ENCODE measurements at regions not wholly inside any gene's neighbourhood (a gene's known extent, or its start where the extent isn't known, plus 50 kb on each side); places are given as distances from the start of the nearest gene placed in this dataset.
A peak's percentile ranks its signal among the peaks of the same experiment; 100 is the strongest.

DNA sequence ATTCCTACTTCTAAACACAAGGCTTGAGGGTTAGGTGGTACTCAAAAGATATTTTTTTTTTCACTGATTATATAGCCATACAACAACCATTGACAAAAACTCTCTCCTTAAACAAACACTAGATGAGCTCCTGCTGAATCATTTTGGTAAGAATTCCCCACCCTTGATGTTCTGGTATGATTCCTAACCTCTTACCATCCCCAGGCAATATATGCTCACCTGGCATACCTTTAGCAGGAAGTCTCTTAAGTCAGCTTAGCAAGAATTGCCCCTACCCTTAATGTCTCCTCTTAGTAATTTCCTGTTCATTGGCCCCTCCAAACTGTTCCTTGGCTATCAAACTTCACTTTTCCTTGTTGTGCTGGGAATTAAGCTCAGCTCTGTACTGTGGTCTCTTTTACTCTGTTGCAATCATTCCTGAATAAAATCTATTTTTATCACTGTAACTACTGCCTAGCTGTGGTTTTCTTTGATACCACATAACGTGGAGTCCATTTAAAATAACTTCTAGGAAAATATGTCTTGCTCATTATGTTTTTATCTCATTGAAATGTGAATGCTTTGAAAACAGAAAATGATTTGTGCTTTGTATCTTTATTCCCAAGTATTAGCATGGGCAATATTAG is 712.6 kb downstream of the SLC16A7 start:
- no peaks in the 10 kb centered on the region for H4K20me1 ChIP-seq (ENCODE audit: control insufficient read depth, extremely low read depth, insufficient read depth, low read length)
- no peaks in the 10 kb centered on the region for H3K79me2 ChIP-seq (ENCODE audit: control insufficient read depth, insufficient read depth, low read length)
- dilution Hi-C loops (cut with MboI; ENCODE audit: extremely low pct_ligation_motif_present, low sequenced_read_pairs): no loop called here
- TF ChIP-seq EZH2 (IDR thresholded peaks at IDR 0.05; ENCODE audit: low read length): no peak
- no peak for TF ChIP-seq CTCF (optimal IDR thresholded peaks at IDR 0.05 in 1 of 3, IDR thresholded peaks at IDR 0.05 in 1 of 3, conservative IDR thresholded peaks at IDR 0.05 in 1 of 3; ENCODE audit: extremely low read depth in 1 of 3, insufficient read depth in 2 of 3, low read length in 3 of 3)
- peak overlapping the region; percentile 54 for H3K4me2 ChIP-seq (ENCODE audit: control insufficient read depth, extremely low read depth, insufficient read depth, low read depth, low read length)
- H3K4me1 ChIP-seq (ENCODE audit: control insufficient read depth, extremely low read depth, insufficient read depth, low read length): peaks cover 34% of the 10 kb centered on the region
- DNase-seq (ENCODE audit: low read depth, low spot score) (peak; percentile 41), FAIRE-seq (peak; percentile 89)
- H3K36me3 ChIP-seq (ENCODE audit: control insufficient read depth in 2 of 2, extremely low read depth in 1 of 2, insufficient read depth in 2 of 2, low read length in 2 of 2): no peaks in the 10 kb centered on the region
- no peak overlapping the region for H3K9ac ChIP-seq (ENCODE audit: control insufficient read depth, extremely low read depth, insufficient read depth, low read length)
- H3K27me3 ChIP-seq (ENCODE audit: control insufficient read depth, extremely low read depth, insufficient read depth, low read length): no peaks in the 10 kb centered on the region
- peak overlapping the region; percentile 35 for H2AFZ ChIP-seq (ENCODE audit: control insufficient read depth, low read length)
- no peaks in the 10 kb centered on the region for H3K9me3 ChIP-seq (ENCODE audit: control insufficient read depth, low read depth, low read length)
- H3K27ac ChIP-seq (ENCODE audit: control insufficient read depth, insufficient read depth, low read length): peak overlapping the region; percentile 56
- peak overlapping the region in 1 of 3 experiments; percentile 26 for H3K4me3 ChIP-seq (ENCODE audit: control insufficient read depth in 2 of 3, extremely low read depth in 1 of 3, insufficient read depth in 2 of 3, low read depth in 1 of 3, low read length in 3 of 3)
- no peaks in the 10 kb centered on the region for H3K9me1 ChIP-seq (ENCODE audit: control insufficient read depth, extremely low read depth, insufficient read depth, low read length)

GRCh38 chr12:60311940-60312339 is 716.1 kb downstream of the SLC16A7 start:
- no peak overlapping the region for H3K4me3 ChIP-seq (ENCODE audit: control insufficient read depth in 2 of 3, extremely low read depth in 1 of 3, insufficient read depth in 2 of 3, low read depth in 1 of 3, low read length in 3 of 3)
- DNase-seq (ENCODE audit: low read depth, low spot score) (no peak), FAIRE-seq (peak; percentile 69)
- no peaks in the 10 kb centered on the region for H3K36me3 ChIP-seq (ENCODE audit: control insufficient read depth in 2 of 2, extremely low read depth in 1 of 2, insufficient read depth in 2 of 2, low read length in 2 of 2)
- dilution Hi-C loops (cut with MboI; ENCODE audit: extremely low pct_ligation_motif_present, low sequenced_read_pairs): no loop called here
- no peaks in the 10 kb centered on the region for H3K9me1 ChIP-seq (ENCODE audit: control insufficient read depth, extremely low read depth, insufficient read depth, low read length)
- H3K9ac ChIP-seq (ENCODE audit: control insufficient read depth, extremely low read depth, insufficient read depth, low read length): no peak overlapping the region
- TF ChIP-seq CTCF (optimal IDR thresholded peaks at IDR 0.05 in 1 of 3, IDR thresholded peaks at IDR 0.05 in 1 of 3, conservative IDR thresholded peaks at IDR 0.05 in 1 of 3; ENCODE audit: extremely low read depth in 1 of 3, insufficient read depth in 2 of 3, low read length in 3 of 3) (no peak), EZH2 (IDR thresholded peaks at IDR 0.05; ENCODE audit: low read length) (no peak)
- no peaks in the 10 kb centered on the region for H3K79me2 ChIP-seq (ENCODE audit: control insufficient read depth, insufficient read depth, low read length)
- peaks cover 34% of the 10 kb centered on the region for H3K4me1 ChIP-seq (ENCODE audit: control insufficient read depth, extremely low read depth, insufficient read depth, low read length)
- no peaks in the 10 kb centered on the region for H4K20me1 ChIP-seq (ENCODE audit: control insufficient read depth, extremely low read depth, insufficient read depth, low read length)
- H2AFZ ChIP-seq (ENCODE audit: control insufficient read depth, low read length): peak overlapping the region; percentile 96
- peak overlapping the region; percentile 55 for H3K4me2 ChIP-seq (ENCODE audit: control insufficient read depth, extremely low read depth, insufficient read depth, low read depth, low read length)
- H3K27ac ChIP-seq (ENCODE audit: control insufficient read depth, insufficient read depth, low read length): no peak overlapping the region
- no peaks in the 10 kb centered on the region for H3K9me3 ChIP-seq (ENCODE audit: control insufficient read depth, low read depth, low read length)
- H3K27me3 ChIP-seq (ENCODE audit: control insufficient read depth, extremely low read depth, insufficient read depth, low read length): no peaks in the 10 kb centered on the region
